Activated CD8-positive, alpha-beta T cell treated with anti-CD3 and anti-CD28 coated beads for 36 hours (primary cell): ENCODE measurements at regions not wholly inside any gene's neighbourhood (a gene's known extent, or its start where the extent isn't known, plus 50 kb on each side); places are given as distances from the start of the nearest gene placed in this dataset.

Experiments
- ATAC-seq: fragments of 200-7000 bp; cut with Tn5 transposase; one replicate; pipeline ENCODE4 v1.10.0; 2021; ENCODE audit warnings: mild to moderate bottlenecking, moderate library complexity
- CTCF ChIA-PET: fragments of 350-600 bp; sonication (Branson Sonifier 250); formaldehyde crosslinking; loops from one replicate; lab custom pipeline; 2021; ENCODE audit warnings: antibody characterized with exemption; lab: Charles Lee
- POLR2A ChIA-PET: fragments of 350-600 bp; sonication (Branson Sonifier 250); formaldehyde crosslinking; loops from one replicate; lab custom pipeline; 2021; ENCODE audit warnings: antibody characterized with exemption; lab: Charles Lee
- DNase-seq: peaks from one replicate; pipeline ENCODE4 v3.0.0-alpha.2; 2020
- H3K27ac Mint-ChIP-seq: one replicate; pipeline ENCODE4 v1.8.0; 2021; ENCODE audit warnings: mild to moderate bottlenecking, mixed read lengths
- H3K27me3 Mint-ChIP-seq: one replicate; pipeline ENCODE4 v1.8.0; 2021; ENCODE audit warnings: mixed read lengths
- H3K36me3 Mint-ChIP-seq: one replicate; pipeline ENCODE4 v1.8.0; 2021; ENCODE audit warnings: low read depth, mixed read lengths
- H3K4me1 Mint-ChIP-seq: one replicate; pipeline ENCODE4 v1.8.0; 2021; ENCODE audit warnings: low read depth, mixed read lengths
- H3K4me3 Mint-ChIP-seq: one replicate; pipeline ENCODE4 v1.8.0; 2021; ENCODE audit warnings: mild to moderate bottlenecking, moderate library complexity, mixed read lengths
- H3K9me3 Mint-ChIP-seq: one replicate; pipeline ENCODE4 v1.8.0; 2021; ENCODE audit warnings: mixed read lengths
- intact Hi-C: fragments of 100-400 bp; cut with micrococcal nuclease; formaldehyde crosslinking; loops from one replicate; pipeline ENCODE4 v1.10.0; 2022
- TF ChIP-seq, protein P1 (sequence below): fragments of 200-600 bp; IDR thresholded peaks from one replicate; pipeline ENCODE4 v1.8.0; 2022; ENCODE audit warnings: antibody characterized with exemption, mild to moderate bottlenecking

DNA sequence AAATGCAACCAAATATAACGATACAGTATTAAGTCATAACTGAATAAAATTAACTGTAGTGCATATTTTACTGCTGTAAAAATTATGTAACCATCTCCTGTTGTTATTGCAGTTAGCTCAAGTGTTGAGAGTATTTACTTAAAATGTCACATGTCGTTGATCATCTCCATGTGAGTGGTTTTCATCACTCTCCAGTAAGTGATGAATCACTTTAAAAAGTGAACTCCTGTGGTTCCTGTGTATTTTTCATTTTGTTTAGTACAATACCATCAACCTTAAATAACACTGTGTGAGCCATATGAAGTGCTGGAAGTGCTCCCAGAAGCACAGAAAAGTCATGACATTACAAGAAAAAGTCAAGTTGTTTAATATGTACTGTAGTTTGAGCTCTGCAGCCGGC, 104.7 kb upstream of the SLCO1B1 start:
- H3K36me3 Mint-ChIP-seq, result no peaks in the 10 kb centered on the region
- DNase-seq (no peak), ATAC-seq (no peak)
- no peaks in the 10 kb centered on the region for H3K27me3 Mint-ChIP-seq
- H3K4me3 Mint-ChIP-seq, result no peak overlapping the region
- POLR2A ChIA-PET, result no interaction called here
- CTCF ChIA-PET, result no interaction called here
- intact Hi-C loops, result no loop called here
- H3K9me3 Mint-ChIP-seq, result peaks cover 9% of the 10 kb centered on the region
- no peaks in the 10 kb centered on the region for H3K4me1 Mint-ChIP-seq
- H3K27ac Mint-ChIP-seq, result no peak overlapping the region
- TF ChIP-seq, protein P1, sequence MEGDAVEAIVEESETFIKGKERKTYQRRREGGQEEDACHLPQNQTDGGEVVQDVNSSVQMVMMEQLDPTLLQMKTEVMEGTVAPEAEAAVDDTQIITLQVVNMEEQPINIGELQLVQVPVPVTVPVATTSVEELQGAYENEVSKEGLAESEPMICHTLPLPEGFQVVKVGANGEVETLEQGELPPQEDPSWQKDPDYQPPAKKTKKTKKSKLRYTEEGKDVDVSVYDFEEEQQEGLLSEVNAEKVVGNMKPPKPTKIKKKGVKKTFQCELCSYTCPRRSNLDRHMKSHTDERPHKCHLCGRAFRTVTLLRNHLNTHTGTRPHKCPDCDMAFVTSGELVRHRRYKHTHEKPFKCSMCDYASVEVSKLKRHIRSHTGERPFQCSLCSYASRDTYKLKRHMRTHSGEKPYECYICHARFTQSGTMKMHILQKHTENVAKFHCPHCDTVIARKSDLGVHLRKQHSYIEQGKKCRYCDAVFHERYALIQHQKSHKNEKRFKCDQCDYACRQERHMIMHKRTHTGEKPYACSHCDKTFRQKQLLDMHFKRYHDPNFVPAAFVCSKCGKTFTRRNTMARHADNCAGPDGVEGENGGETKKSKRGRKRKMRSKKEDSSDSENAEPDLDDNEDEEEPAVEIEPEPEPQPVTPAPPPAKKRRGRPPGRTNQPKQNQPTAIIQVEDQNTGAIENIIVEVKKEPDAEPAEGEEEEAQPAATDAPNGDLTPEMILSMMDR, result no peak

DNA sequence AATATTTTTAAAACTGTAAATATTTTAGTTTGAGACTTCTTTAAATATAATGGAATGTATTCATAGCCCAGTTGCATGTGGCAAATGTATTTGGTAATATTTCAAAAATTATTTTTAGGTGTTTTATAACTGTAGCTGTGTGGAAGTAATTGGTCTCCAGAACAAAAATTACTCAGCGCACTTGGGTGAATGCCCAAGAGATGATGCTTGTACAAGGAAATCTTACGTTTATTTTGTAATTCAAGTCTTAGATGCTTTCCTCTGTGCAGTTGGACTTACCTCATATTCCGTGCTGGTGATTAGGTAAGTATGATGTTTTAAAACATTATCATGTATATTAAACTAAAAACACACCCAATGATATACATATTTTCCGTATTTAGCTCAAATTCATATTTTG, 76.7 kb upstream of the SLCO1B1 start:
- intact Hi-C loops, result no loop called here
- no peak for DNase-seq

DNA sequence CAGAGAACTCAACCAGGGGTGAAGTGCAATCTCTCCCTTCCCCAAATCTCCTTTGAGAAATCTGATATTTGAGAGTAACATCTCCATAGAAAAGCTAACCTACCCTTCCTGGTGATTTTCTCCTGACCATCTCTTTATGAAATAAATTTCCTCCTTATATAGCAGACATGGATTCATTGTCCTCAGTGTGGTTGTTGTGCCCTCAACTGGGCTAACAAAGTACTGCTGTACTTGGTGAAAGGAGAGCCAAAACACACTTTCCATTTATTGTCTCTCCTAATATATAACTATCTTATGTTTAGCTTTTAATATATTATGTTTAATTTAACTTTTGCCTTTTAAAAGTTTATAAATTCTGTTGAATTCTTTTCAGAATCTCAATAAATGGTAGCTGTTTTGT, 65.1 kb upstream of the SLCO1B1 start:
- POLR2A ChIA-PET, result no interaction called here
- H3K4me1 Mint-ChIP-seq, result no peaks in the 10 kb centered on the region
- intact Hi-C loops, result no loop called here

More for the DNA sequence above, 76.7 kb upstream of the SLCO1B1 start:
- TF ChIP-seq, protein P1, result no peak
- Mint-ChIP-seq H3K4me3 (no peak overlapping the region), H3K27me3 (no peaks in the 10 kb centered on the region), H3K36me3 (no peaks in the 10 kb centered on the region), H3K4me1 (no peaks in the 10 kb centered on the region), H3K27ac (no peak overlapping the region), H3K9me3 (no peaks in the 10 kb centered on the region)
- ATAC-seq, result no peak
- CTCF ChIA-PET, result no interaction called here
- POLR2A ChIA-PET, result no interaction called here

DNA sequence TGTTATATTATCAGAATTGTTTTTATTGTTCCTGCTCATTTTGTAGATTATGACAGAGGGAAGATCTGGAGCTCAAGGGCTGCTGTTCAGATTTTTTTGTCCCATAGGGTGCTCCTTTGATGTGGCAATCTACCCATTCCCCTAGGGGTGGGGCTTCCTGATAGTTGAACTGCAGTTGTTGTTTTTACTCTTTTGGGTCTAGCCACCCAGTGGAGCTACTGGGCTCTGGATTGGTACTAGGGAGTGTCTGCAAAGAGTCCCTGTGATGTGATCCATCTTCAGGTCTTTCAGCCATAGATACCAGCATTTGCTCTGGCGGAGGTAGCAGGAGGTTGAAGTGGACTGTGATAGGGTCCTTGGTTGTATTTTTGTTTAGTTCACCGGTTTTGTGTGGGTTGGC, 57.9 kb upstream of the SLCO1B1 start:
- Mint-ChIP-seq H3K36me3 (no peaks in the 10 kb centered on the region), H3K9me3 (no peaks in the 10 kb centered on the region), H3K27me3 (no peaks in the 10 kb centered on the region), H3K4me3 (no peak overlapping the region), H3K27ac (no peak overlapping the region), H3K4me1 (no peaks in the 10 kb centered on the region)
- ChIA-PET POLR2A (interaction anchor here (0.5 kb wide), 1 partner anchor 369 kb away, joined by 3 read pairs; no protein-coding TSS in a partner anchor), CTCF (no interaction called here)
- ATAC-seq (no peak), DNase-seq (no peak)
- TF ChIP-seq, protein P1, result no peak
- intact Hi-C loops, result no loop called here

More for the DNA sequence above, 65.1 kb upstream of the SLCO1B1 start:
- DNase-seq, result no peak
- Mint-ChIP-seq H3K4me3 (no peak overlapping the region), H3K9me3 (peaks cover 7% of the 10 kb centered on the region), H3K27ac (no peak overlapping the region), H3K36me3 (no peaks in the 10 kb centered on the region), H3K27me3 (no peaks in the 10 kb centered on the region)
- TF ChIP-seq, protein P1, result no peak
- no peak for ATAC-seq
- CTCF ChIA-PET, result no interaction called here

DNA sequence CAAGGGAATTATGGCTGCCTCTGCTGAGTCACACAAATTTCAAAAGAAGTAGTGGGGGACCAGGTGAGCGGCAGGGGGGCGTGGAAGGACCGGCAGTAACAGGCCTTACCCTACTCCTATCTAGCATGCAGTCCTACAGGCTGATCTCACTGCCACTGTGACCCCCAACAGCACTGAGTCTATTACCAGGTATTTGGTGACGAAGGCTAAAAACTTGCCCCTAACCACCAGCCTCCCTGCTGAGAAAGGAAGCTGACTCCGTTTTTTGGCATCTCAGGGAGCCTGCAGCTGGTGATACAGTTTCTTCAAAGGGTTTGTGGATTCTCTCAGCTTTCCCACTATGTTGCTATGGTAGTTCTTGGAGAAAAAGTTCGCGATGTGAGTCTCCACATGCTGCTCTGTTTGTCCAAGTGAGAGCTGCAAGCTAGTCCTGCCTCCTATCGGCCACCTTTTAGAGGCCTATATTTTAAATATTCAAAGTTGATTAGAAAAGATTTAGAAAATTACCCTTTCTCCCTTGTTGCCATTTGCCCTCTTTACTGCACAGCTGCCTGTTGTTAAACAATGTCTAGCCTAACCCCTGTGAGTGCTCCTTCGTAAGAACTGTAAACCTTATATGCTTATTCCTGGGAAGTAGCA, 57.1 kb upstream of the SLCO1B1 start:
- Mint-ChIP-seq H3K9me3 (no peaks in the 10 kb centered on the region), H3K27me3 (no peaks in the 10 kb centered on the region), H3K27ac (no peak overlapping the region), H3K4me1 (no peaks in the 10 kb centered on the region), H3K36me3 (no peaks in the 10 kb centered on the region), H3K4me3 (no peak overlapping the region)
- ATAC-seq, result no peak
- no peak for DNase-seq
- TF ChIP-seq, protein P1, result no peak
- POLR2A ChIA-PET, result no interaction called here
- intact Hi-C loops, result no loop called here
- CTCF ChIA-PET, result no interaction called here
